IMR-90 (cell line): ENCODE measurements at regions not wholly inside any gene's neighbourhood (a gene's known extent, or its start where the extent isn't known, plus 50 kb on each side); places are given as distances from the start of the nearest gene placed in this dataset.

Experiments used
- ATAC-seq: fragments of 200-7000 bp; cut with Tn5 transposase; 2 replicates; pipeline ENCODE4 v1.9.1; 2020; ENCODE audit warnings: low read depth, mild to moderate bottlenecking, moderate library complexity
- BruUV-seq: library from RNA; stranded (reverse); fragments of 400-500 nt; replicated peaks from 2 replicates; lab custom pipeline; 2021; lab: Mats Ljungman, UMichigan
- CTCF ChIA-PET: fragments of 300-600 bp; formaldehyde crosslinking; extraction: SDS; loops from one replicate; lab custom pipeline; 2021; ENCODE audit warnings: antibody characterized with exemption; lab: Yijun Ruan, JAX
- POLR2A ChIA-PET: fragments of 300-600 bp; sonication (Branson Sonifier 250); formaldehyde crosslinking; loops from one replicate; lab custom pipeline; 2022; ENCODE audit warnings: antibody characterized with exemption; ENCODE audit not compliant: unreplicated experiment; lab: Charles Lee
- DNase-seq: peaks from one replicate; pipeline ENCODE4 v3.0.0; 2013
- H2AFZ ChIP-seq: replicated peaks from 2 replicates; pipeline ENCODE3; 2013; ENCODE audit warnings: low read length, mild to moderate bottlenecking; ENCODE audit not compliant: poor library complexity
- H2AK5ac ChIP-seq: 2 replicates; pipeline ENCODE4 v1.6.1; 2013; ENCODE audit warnings: low read depth, low read length, inconsistent platforms
- H2AK9ac ChIP-seq: replicated peaks from 2 replicates; pipeline ENCODE3; 2013; ENCODE audit warnings: mild to moderate bottlenecking, low read depth, low read length, moderate library complexity; ENCODE audit not compliant: poor library complexity
- H2BK120ac ChIP-seq: 2 replicates; pipeline ENCODE4 v1.6.1; 2013; ENCODE audit warnings: low read depth, low read length, inconsistent platforms
- H2BK15ac ChIP-seq: 3 replicates; pipeline ENCODE4 v1.6.1; 2013; ENCODE audit warnings: low read depth, low read length, inconsistent platforms
- H2BK20ac ChIP-seq: 2 replicates; pipeline ENCODE4 v1.6.1; 2013; ENCODE audit warnings: low read depth, mild to moderate bottlenecking, inconsistent platforms, low read length, moderate library complexity
- H2BK5ac ChIP-seq: 2 replicates; pipeline ENCODE4 v1.6.1; 2013; ENCODE audit warnings: mild to moderate bottlenecking, low read depth, low read length, inconsistent platforms; ENCODE audit not compliant: poor library complexity, severe bottlenecking
- H3K14ac ChIP-seq: replicated peaks from 2 replicates; pipeline ENCODE4 v1.6.1; 2013; ENCODE audit warnings: low read depth, low read length, inconsistent platforms
- H3K18ac ChIP-seq: 2 replicates; pipeline ENCODE4 v1.6.1; 2013; ENCODE audit warnings: low read depth, low read length, control low read depth
- H3K23ac ChIP-seq: 2 replicates; pipeline ENCODE4 v1.6.1; 2013; ENCODE audit warnings: low read depth, low read length, inconsistent platforms
- H3K27ac ChIP-seq: 2 replicates; pipeline ENCODE4 v1.5.1; 2013; ENCODE audit warnings: mild to moderate bottlenecking, control low read depth, low read length; ENCODE audit not compliant: insufficient read depth
- H3K27me3 ChIP-seq: 2 replicates; pipeline ENCODE4 v1.6.1; 2013; ENCODE audit warnings: low read length; ENCODE audit not compliant: control insufficient read depth, insufficient read depth
- H3K36me3 ChIP-seq: 2 replicates; pipeline ENCODE4 v1.6.1; 2013; ENCODE audit warnings: low read length, mixed read lengths; ENCODE audit not compliant: control insufficient read depth, insufficient read depth
- H3K4ac ChIP-seq: 2 replicates; pipeline ENCODE4 v1.6.1; 2013; ENCODE audit warnings: low read depth, low read length, inconsistent platforms
- H3K4me1 ChIP-seq: 2 replicates; pipeline ENCODE4 v1.6.1; 2013; ENCODE audit warnings: low read length, mixed read lengths; ENCODE audit not compliant: control insufficient read depth, insufficient read depth
- H3K4me2 ChIP-seq: 2 replicates; pipeline ENCODE4 v1.6.1; 2013; ENCODE audit warnings: low read depth, mild to moderate bottlenecking, control low read depth, low read length, moderate library complexity
- H3K4me3 ChIP-seq: 2 replicates; pipeline ENCODE4 v1.5.1; 2013; ENCODE audit warnings: low read depth, mild to moderate bottlenecking, control low read depth, low read length, moderate library complexity; ENCODE audit not compliant: insufficient read depth
- H3K56ac ChIP-seq: 2 replicates; pipeline ENCODE4 v1.6.1; 2013; ENCODE audit warnings: low read length, inconsistent platforms; ENCODE audit not compliant: insufficient read depth; ENCODE audit errors: extremely low read depth
- H3K79me1 ChIP-seq, 2 experiments: 2 replicates each; pipeline ENCODE4 v1.6.1; 2013; ENCODE audit warnings: low read length in 2 of 2, inconsistent platforms in 1 of 2, low read depth in 1 of 2
- H3K9ac ChIP-seq: 2 replicates; pipeline ENCODE4 v1.6.1; 2013; ENCODE audit warnings: low read depth, low read length, control low read depth
- H3K9me1 ChIP-seq: 2 replicates; pipeline ENCODE4 v1.6.1; 2013; ENCODE audit warnings: low read length, inconsistent platforms; ENCODE audit not compliant: insufficient read depth
- H3K9me3 ChIP-seq: 2 replicates; pipeline ENCODE4 v1.6.1; 2013; ENCODE audit warnings: low read length; ENCODE audit not compliant: control insufficient read depth, insufficient read depth
- H4K20me1 ChIP-seq: 2 replicates; pipeline ENCODE4 v1.6.1; 2013; ENCODE audit warnings: low read length, inconsistent platforms; ENCODE audit not compliant: insufficient read depth
- H4K5ac ChIP-seq: 2 replicates; pipeline ENCODE4 v1.6.1; 2013; ENCODE audit warnings: mild to moderate bottlenecking, low read depth, low read length, control low read depth
- H4K8ac ChIP-seq, 2 experiments: 2 replicates each; pipeline ENCODE4 v1.6.1; 2013; ENCODE audit warnings: low read depth in 2 of 2, low read length in 2 of 2, control low read depth in 1 of 2, inconsistent platforms in 1 of 2
- H4K91ac ChIP-seq: 2 replicates; pipeline ENCODE4 v1.6.1; 2013; ENCODE audit warnings: low read depth, low read length, inconsistent platforms; ENCODE audit not compliant: insufficient read depth
- BHLHE40 ChIP-seq: fragments of 150-350 bp; IDR thresholded peaks from 2 replicates; pipeline ENCODE4 v1.6.1; 2016; ENCODE audit warnings: mild to moderate bottlenecking, low read depth, low read length
- CEBPB ChIP-seq: IDR thresholded peaks from 2 replicates; pipeline ENCODE4 v1.6.1; 2012; ENCODE audit warnings: low read depth, low read length, improper control_type of control experiment
- CHD1 ChIP-seq: IDR thresholded peaks from 2 replicates; pipeline ENCODE4 v1.6.1; 2012; ENCODE audit warnings: low read depth, low read length, improper control_type of control experiment
- CTCF ChIP-seq: conservative IDR thresholded peaks from 2 replicates; pipeline ENCODE4 v1.5.1; 2012; ENCODE audit warnings: mild to moderate bottlenecking, low read depth, low read length, improper control_type of control experiment
- ELK1 ChIP-seq: fragments of 150-350 bp; IDR thresholded peaks from 2 replicates; pipeline ENCODE4 v1.6.1; 2016; ENCODE audit warnings: low read depth, mild to moderate bottlenecking, low read length, moderate library complexity, borderline replicate concordance
- FOS ChIP-seq: fragments of 150-350 bp; IDR thresholded peaks from 2 replicates; pipeline ENCODE4 v1.6.1; 2016; ENCODE audit warnings: low read depth, low read length
- MAFK ChIP-seq: IDR thresholded peaks from 2 replicates; pipeline ENCODE4 v1.6.1; 2012; ENCODE audit warnings: low read depth, low read length, improper control_type of control experiment
- MAZ ChIP-seq: IDR thresholded peaks from 2 replicates; pipeline ENCODE4 v1.6.1; 2012; ENCODE audit warnings: low read depth, mild to moderate bottlenecking, low read length, improper control_type of control experiment, moderate library complexity, borderline replicate concordance
- MXI1 ChIP-seq: IDR thresholded peaks from 2 replicates; pipeline ENCODE4 v1.6.1; 2012; ENCODE audit warnings: low read depth, mild to moderate bottlenecking, low read length, moderate library complexity, borderline replicate concordance
- NFE2L2 ChIP-seq: fragments of 150-350 bp; IDR thresholded peaks from 2 replicates; pipeline ENCODE4 v1.6.1; 2016; ENCODE audit warnings: low read depth, mild to moderate bottlenecking, low read length
- POLR2A ChIP-seq: IDR thresholded peaks from 2 replicates; pipeline ENCODE4 v1.6.1; 2012; ENCODE audit warnings: mild to moderate bottlenecking, low read depth, low read length
- RAD21 ChIP-seq: IDR thresholded peaks from 2 replicates; pipeline ENCODE4 v1.6.1; 2012; ENCODE audit warnings: low read length, improper control_type of control experiment
- RCOR1 ChIP-seq: IDR thresholded peaks from 2 replicates; pipeline ENCODE4 v1.6.1; 2012; ENCODE audit warnings: mild to moderate bottlenecking, low read length, improper control_type of control experiment; ENCODE audit not compliant: insufficient replicate concordance
- RFX5 ChIP-seq: IDR thresholded peaks from 2 replicates; pipeline ENCODE4 v1.8.0; 2012; ENCODE audit warnings: low read depth, mild to moderate bottlenecking, low read length, moderate library complexity
- SMC3 ChIP-seq: fragments of 150-350 bp; IDR thresholded peaks from 2 replicates; pipeline ENCODE4 v1.6.1; 2016; ENCODE audit warnings: low read depth, mild to moderate bottlenecking, antibody characterized with exemption, low read length, moderate library complexity
- USF2 ChIP-seq: fragments of 150-350 bp; IDR thresholded peaks from 2 replicates; pipeline ENCODE4 v1.6.1; 2017; ENCODE audit warnings: mild to moderate bottlenecking, antibody characterized with exemption, low read length, low read depth
- WGBS, 2 experiments: methylation state at CpG; one replicate each; pipeline versions ENCODE4 v1.1.5 to v1.1.7; 2013; ENCODE audit warnings: missing lambda C conversion rate in 2 of 2; ENCODE audit not compliant: insufficient read length in 1 of 2; ENCODE audit errors: extremely low coverage in 2 of 2; 5-methylcytosine and 5-hydroxymethylcytosine counted together
- dilution Hi-C: fragments of 300-500 bp; cut with HindIII; formaldehyde crosslinking; loops from one replicate; pipeline ENCODE4 v1.14.3; 2018; ENCODE audit warnings: low sequenced_read_pairs; ENCODE audit not compliant: unreplicated experiment
- in situ Hi-C: fragments of 300-500 bp; cut with MboI; formaldehyde crosslinking; loops from 3 replicates; pipeline ENCODE4 v1.14.3; 2019; ENCODE audit warnings: low sequenced_read_pairs, inconsistent platforms, mixed read lengths
- intact Hi-C: fragments of 100-400 bp; cut with micrococcal nuclease; formaldehyde crosslinking; loops from 2 replicates; pipeline ENCODE4 v1.10.0; 2022

- H2BK120ac ChIP-seq, result no peak overlapping the region
- DNase-seq, result no peak
- H3K56ac ChIP-seq, result no peak overlapping the region
- H2BK15ac ChIP-seq, result no peak overlapping the region
- H4K20me1 ChIP-seq, result no peaks in the 10 kb centered on the region
- no peak overlapping the region for H2AK5ac ChIP-seq
- no peaks in the 10 kb centered on the region for H3K9me1 ChIP-seq
- ChIA-PET CTCF (no interaction called here), POLR2A (no interaction called here)
- intact Hi-C loops, result no loop called here
- H3K4me1 ChIP-seq, result no peaks in the 10 kb centered on the region
- no peaks in the 10 kb centered on the region; the same call in 1 of the 2 replicates for H3K27me3 ChIP-seq
- H4K91ac ChIP-seq, result no peak overlapping the region
- H3K23ac ChIP-seq, result no peak overlapping the region
- ATAC-seq, result no peak
- no peak overlapping the region for H2AFZ ChIP-seq
- no peak overlapping the region for H2BK5ac ChIP-seq
- in situ Hi-C loops, result no loop called here
- no peak overlapping the region for H2AK9ac ChIP-seq
- no peak overlapping the region for H3K4me2 ChIP-seq
- H3K36me3 ChIP-seq, result no peaks in the 10 kb centered on the region
- no peaks in the 10 kb centered on the region for H3K79me1 ChIP-seq
- no TSS peak for BruUV-seq
- no peak overlapping the region for H2BK20ac ChIP-seq
- no peak overlapping the region for H4K8ac ChIP-seq
- TF ChIP-seq CTCF (no peak), FOS (no peak), ELK1 (no peak), MXI1 (no peak), MAFK (no peak), BHLHE40 (no peak), RCOR1 (no peak), CEBPB (no peak), MAZ (no peak), SMC3 (no peak), CHD1 (no peak), RAD21 (no peak), USF2 (no peak), NFE2L2 (no peak), RFX5 (no peak), POLR2A (no peak)
- no peak overlapping the region for H3K14ac ChIP-seq
- H3K9me3 ChIP-seq, result no peaks in the 10 kb centered on the region
- H3K4ac ChIP-seq, result no peak overlapping the region
- no peak overlapping the region for H3K9ac ChIP-seq
- dilution Hi-C loops, result no loop called here
- no peak overlapping the region for H3K27ac ChIP-seq
- no peak overlapping the region for H3K18ac ChIP-seq
- H4K5ac ChIP-seq, result no peak overlapping the region
- no CpG with 5 or more reads among the region's 1 CpG for WGBS, 2 experiments
- H3K4me3 ChIP-seq, result no peak overlapping the region
Observed at GRCh38 chr3:94301366-94301765, 238.5 kb downstream of the NSUN3 start.
